Neural progenitor cell (in vitro differentiated cells): ENCODE measurements at regions not wholly inside any gene's neighbourhood (a gene's known extent, or its start where the extent isn't known, plus 50 kb on each side); places are given as distances from the start of the nearest gene placed in this dataset.
A peak's percentile ranks its signal among the peaks of the same experiment; 100 is the strongest.

ENCODE experiments used
- DNase-seq: peaks from one replicate; pipeline ENCODE4 v3.0.0-alpha.2; 2016; ENCODE audit warnings: low spot score
- H2AFZ ChIP-seq: fragments of 200-600 bp; sonication (generic); replicated peaks from 2 replicates; pipeline ENCODE4 v1.6.1; 2016; ENCODE audit warnings: antibody characterized with exemption
- H3F3A ChIP-seq: fragments of 200-600 bp; sonication (generic); 2 replicates; pipeline ENCODE4 v1.6.1; 2016; ENCODE audit warnings: antibody characterized with exemption, low read depth
- H3K27ac ChIP-seq: fragments of 200-600 bp; sonication (generic); 2 replicates; pipeline ENCODE4 v1.5.1; 2016; ENCODE audit warnings: mild to moderate bottlenecking
- H3K27me3 ChIP-seq: fragments of 200-600 bp; sonication (generic); 2 replicates; pipeline ENCODE4 v1.6.1; 2016; ENCODE audit warnings: mild to moderate bottlenecking, moderate library complexity
- H3K36me3 ChIP-seq: fragments of 200-600 bp; sonication (generic); 2 replicates; pipeline ENCODE4 v1.5.1; 2016
- H3K4me1 ChIP-seq: fragments of 200-600 bp; sonication (generic); 2 replicates; pipeline ENCODE4 v1.6.1; 2016; ENCODE audit warnings: mixed run types
- H3K4me2 ChIP-seq: fragments of 200-600 bp; sonication (generic); 2 replicates; pipeline ENCODE4 v1.6.1; 2016
- H3K4me3 ChIP-seq: fragments of 200-600 bp; sonication (generic); 2 replicates; pipeline ENCODE4 v1.5.1; 2016
- H3K79me2 ChIP-seq: fragments of 200-600 bp; sonication (generic); 2 replicates; pipeline ENCODE4 v1.6.1; 2016; ENCODE audit warnings: low read depth
- H3K9ac ChIP-seq: fragments of 200-600 bp; sonication (generic); 2 replicates; pipeline ENCODE4 v1.6.1; 2016
- H3K9me3 ChIP-seq: fragments of 200-600 bp; sonication (generic); 2 replicates; pipeline ENCODE4 v1.5.1; 2016; ENCODE audit warnings: low read depth
- H4K20me1 ChIP-seq: fragments of 200-600 bp; sonication (generic); 2 replicates; pipeline ENCODE4 v1.6.1; 2016; ENCODE audit warnings: low read depth
- H3K27ac Mint-ChIP-seq: 3 replicates; pipeline ENCODE4 v1.8.0; 2021; ENCODE audit warnings: mixed read lengths
- H3K27me3 Mint-ChIP-seq: 2 replicates; pipeline ENCODE4 v1.8.0; 2022; ENCODE audit warnings: low read depth, mild to moderate bottlenecking, inconsistent platforms, moderate library complexity, mixed read lengths; ENCODE audit not compliant: insufficient read depth
- H3K36me3 Mint-ChIP-seq: 3 replicates; pipeline ENCODE4 v1.8.0; 2021; ENCODE audit warnings: mixed read lengths
- H3K4me1 Mint-ChIP-seq: 3 replicates; pipeline ENCODE4 v1.8.0; 2021; ENCODE audit warnings: mixed read lengths
- H3K4me3 Mint-ChIP-seq: 3 replicates; pipeline ENCODE4 v1.8.0; 2021; ENCODE audit warnings: mild to moderate bottlenecking, moderate library complexity, mixed read lengths
- H3K9me3 Mint-ChIP-seq: 3 replicates; pipeline ENCODE4 v1.8.0; 2020; ENCODE audit warnings: mixed read lengths
- EZH2 ChIP-seq: fragments of 200-600 bp; sonication (generic); IDR thresholded peaks from 2 replicates; pipeline ENCODE4 v1.6.1; 2017; ENCODE audit warnings: antibody characterized with exemption, mild to moderate bottlenecking, moderate library complexity
- EZH2phosphoT487 ChIP-seq: fragments of 200-600 bp; sonication (generic); IDR thresholded peaks from 2 replicates; pipeline ENCODE4 v1.6.1; 2017; ENCODE audit warnings: antibody characterized with exemption
- TF ChIP-seq, protein P1 (sequence below): fragments of 200-600 bp; sonication (generic); IDR thresholded peaks from 2 replicates; pipeline ENCODE4 v1.5.1; 2017; ENCODE audit warnings: antibody characterized with exemption, mild to moderate bottlenecking

- Mint-ChIP-seq H3K4me1 (no peaks in the 10 kb centered on the region), H3K36me3 (no peaks in the 10 kb centered on the region), H3K27me3 (peaks cover 46% of the 10 kb centered on the region), H3K9me3 (peaks cover 5% of the 10 kb centered on the region), H3K4me3 (no peak overlapping the region), H3K27ac (no peak overlapping the region)
- no peak overlapping the region for H3K27ac ChIP-seq
- peaks cover 97% of the 10 kb centered on the region for H3K27me3 ChIP-seq
- H3K9me3 ChIP-seq, result no peaks in the 10 kb centered on the region
- no peaks in the 10 kb centered on the region for H3K79me2 ChIP-seq
- H3F3A ChIP-seq, result no peaks in the 10 kb centered on the region
- DNase-seq, result no peak
- no peak overlapping the region for H3K4me2 ChIP-seq
- no peaks in the 10 kb centered on the region for H3K4me1 ChIP-seq
- H4K20me1 ChIP-seq, result peaks cover 4% of the 10 kb centered on the region
- no peaks in the 10 kb centered on the region for H3K36me3 ChIP-seq
- no peak overlapping the region for H3K9ac ChIP-seq
- no peak overlapping the region for H2AFZ ChIP-seq
- no peak overlapping the region for H3K4me3 ChIP-seq
- TF ChIP-seq, protein P1, sequence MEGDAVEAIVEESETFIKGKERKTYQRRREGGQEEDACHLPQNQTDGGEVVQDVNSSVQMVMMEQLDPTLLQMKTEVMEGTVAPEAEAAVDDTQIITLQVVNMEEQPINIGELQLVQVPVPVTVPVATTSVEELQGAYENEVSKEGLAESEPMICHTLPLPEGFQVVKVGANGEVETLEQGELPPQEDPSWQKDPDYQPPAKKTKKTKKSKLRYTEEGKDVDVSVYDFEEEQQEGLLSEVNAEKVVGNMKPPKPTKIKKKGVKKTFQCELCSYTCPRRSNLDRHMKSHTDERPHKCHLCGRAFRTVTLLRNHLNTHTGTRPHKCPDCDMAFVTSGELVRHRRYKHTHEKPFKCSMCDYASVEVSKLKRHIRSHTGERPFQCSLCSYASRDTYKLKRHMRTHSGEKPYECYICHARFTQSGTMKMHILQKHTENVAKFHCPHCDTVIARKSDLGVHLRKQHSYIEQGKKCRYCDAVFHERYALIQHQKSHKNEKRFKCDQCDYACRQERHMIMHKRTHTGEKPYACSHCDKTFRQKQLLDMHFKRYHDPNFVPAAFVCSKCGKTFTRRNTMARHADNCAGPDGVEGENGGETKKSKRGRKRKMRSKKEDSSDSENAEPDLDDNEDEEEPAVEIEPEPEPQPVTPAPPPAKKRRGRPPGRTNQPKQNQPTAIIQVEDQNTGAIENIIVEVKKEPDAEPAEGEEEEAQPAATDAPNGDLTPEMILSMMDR, result no peak
- TF ChIP-seq EZH2phosphoT487 (no peak), EZH2 (no peak)
Observed at GRCh38 chr4:8688908-8689445, 96.4 kb downstream of the CPZ start.

DNA sequence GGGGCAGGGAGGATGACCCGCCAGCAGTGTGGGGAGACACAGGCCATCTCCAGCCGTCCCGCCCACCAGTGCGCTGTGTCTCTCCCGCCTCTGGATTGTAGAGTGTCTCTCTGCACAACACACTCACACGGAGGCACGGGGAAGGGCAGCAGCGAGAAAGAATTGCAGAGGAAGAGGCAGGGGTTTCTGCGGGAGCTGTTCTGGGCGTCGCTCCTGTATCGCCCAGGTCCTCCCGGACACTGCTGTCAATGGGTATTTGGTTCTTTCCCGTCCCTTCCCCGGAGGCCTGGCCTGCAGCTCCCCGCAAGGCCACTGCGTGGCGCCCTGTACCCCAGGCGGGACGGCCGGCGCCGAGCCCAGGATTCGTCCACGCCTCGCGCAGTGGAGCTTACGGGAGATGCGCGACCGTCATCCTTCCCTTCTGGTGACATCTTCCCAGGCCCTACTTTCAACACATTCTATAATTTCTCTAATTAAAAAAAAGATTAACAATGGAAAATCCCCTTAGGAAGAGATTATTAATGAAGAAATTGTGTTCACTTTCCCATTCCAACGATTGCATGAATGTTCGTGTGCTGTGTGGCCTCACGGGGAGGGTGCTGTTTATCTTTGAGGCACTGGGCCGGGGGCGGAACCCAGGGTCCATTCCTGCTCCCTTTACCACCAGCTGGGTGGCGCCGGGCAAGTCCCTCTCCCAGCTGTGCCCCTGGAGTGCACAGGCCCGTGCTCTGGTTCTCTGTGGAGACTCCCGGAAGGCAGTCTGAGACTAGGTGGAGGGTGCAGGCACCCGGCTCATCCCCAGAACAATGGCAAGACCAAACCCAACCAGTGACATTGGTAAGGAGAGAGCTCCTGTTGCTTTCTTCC, 95.7 kb downstream of the CPZ start:
- Histone ChIP-seq H3K4me1 (no peaks in the 10 kb centered on the region), H3K9me3 (no peaks in the 10 kb centered on the region), H3K4me2 (no peak overlapping the region), H4K20me1 (peaks cover 4% of the 10 kb centered on the region), H3K36me3 (no peaks in the 10 kb centered on the region), H3K9ac (no peak overlapping the region), H2AFZ (no peak overlapping the region), H3K79me2 (no peaks in the 10 kb centered on the region), H3K4me3 (no peak overlapping the region), H3F3A (no peaks in the 10 kb centered on the region), H3K27ac (no peak overlapping the region), H3K27me3 (peaks cover 95% of the 10 kb centered on the region)
- Mint-ChIP-seq H3K27ac (no peak overlapping the region), H3K36me3 (no peaks in the 10 kb centered on the region), H3K9me3 (peaks cover 5% of the 10 kb centered on the region), H3K4me3 (no peak overlapping the region), H3K27me3 (peaks cover 43% of the 10 kb centered on the region), H3K4me1 (no peaks in the 10 kb centered on the region)
- peak; percentile 37 for TF ChIP-seq EZH2phosphoT487
- TF ChIP-seq, protein P1, result peak; percentile 94
- TF ChIP-seq EZH2, result peak; percentile 54
- DNase-seq, result peak; percentile 88

DNA sequence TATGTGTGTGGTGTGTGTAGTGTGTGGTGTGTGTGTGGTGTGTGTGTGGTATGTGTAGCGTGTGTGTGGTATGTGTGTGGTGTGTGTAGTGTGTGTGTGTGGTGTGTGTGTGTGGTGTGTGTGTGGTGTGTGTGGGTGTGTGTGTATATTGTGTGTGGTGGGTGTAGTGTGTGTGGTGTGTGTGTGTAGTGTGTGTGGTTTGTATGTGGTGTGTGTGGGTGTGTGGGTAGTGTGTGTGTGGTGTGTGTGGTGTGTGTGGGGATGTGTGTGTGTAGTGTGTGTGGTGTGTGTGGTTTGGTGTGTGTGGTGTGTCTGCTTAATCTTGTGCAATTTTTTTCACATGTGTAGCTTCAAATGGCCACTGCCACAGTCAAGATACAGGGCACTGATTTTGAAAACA, 94.5 kb downstream of the CPZ start:
- peak overlapping the region; percentile 15 for H3K27ac Mint-ChIP-seq

More for the DNA sequence above, 94.5 kb downstream of the CPZ start:
- Histone ChIP-seq H2AFZ (no peak overlapping the region), H3K27ac (no peak overlapping the region), H3K4me2 (no peak overlapping the region), H3K9ac (no peak overlapping the region), H3K27me3 (peaks cover 98% of the 10 kb centered on the region), H3K4me3 (no peak overlapping the region), H3K79me2 (no peaks in the 10 kb centered on the region), H3K36me3 (no peaks in the 10 kb centered on the region), H3F3A (no peaks in the 10 kb centered on the region), H4K20me1 (peaks cover 4% of the 10 kb centered on the region), H3K4me1 (no peaks in the 10 kb centered on the region), H3K9me3 (no peaks in the 10 kb centered on the region)
- TF ChIP-seq EZH2, result no peak
- no peak for TF ChIP-seq EZH2phosphoT487
- TF ChIP-seq, protein P1, result no peak
- Mint-ChIP-seq H3K27me3 (peaks cover 41% of the 10 kb centered on the region), H3K4me3 (peak overlapping the region; percentile 4), H3K4me1 (no peaks in the 10 kb centered on the region), H3K9me3 (no peaks in the 10 kb centered on the region), H3K36me3 (no peaks in the 10 kb centered on the region)
- no peak for DNase-seq
